HG03025 (cell line): ENCODE measurements at regions not wholly inside any gene's neighbourhood (a gene's known extent, or its start where the extent isn't known, plus 50 kb on each side); places are given as distances from the start of the nearest gene placed in this dataset.

Experiments used
- ATAC-seq: cut with Tn5 transposase; IDR thresholded peaks from one replicate; pipeline ENCODE4 v1.9.1; 2021; ENCODE audit warnings: mild to moderate bottlenecking, moderate library complexity; ENCODE audit not compliant: unreplicated experiment, low FRiP score

- ATAC-seq: no peak
Measured at GRCh38 chr17:69761767-69762321, 313.2 kb upstream of the KCNJ16 start.

- no peak for ATAC-seq
Measured at GRCh38 chr17:69762359-69762758, 312.7 kb upstream of the KCNJ16 start.

GRCh38 chr17:69762766-69763165 lies 312.3 kb upstream of the KCNJ16 start:
- no peak for ATAC-seq

- no peak for ATAC-seq
Measured at GRCh38 chr17:69763503-69763902, 311.5 kb upstream of the KCNJ16 start.

GRCh38 chr17:69764146-69764545 lies 310.9 kb upstream of the KCNJ16 start:
- ATAC-seq: no peak

GRCh38 chr17:69769050-69769449 lies 306.0 kb upstream of the KCNJ16 start:
- ATAC-seq: no peak

- no peak for ATAC-seq
Measured at GRCh38 chr17:69773081-69773480, 301.9 kb upstream of the KCNJ16 start.

- ATAC-seq: no peak
Measured at GRCh38 chr17:69779378-69780214, 295.4 kb upstream of the KCNJ16 start.

GRCh38 chr17:69783865-69784264 lies 291.2 kb upstream of the KCNJ16 start:
- no peak for ATAC-seq

- no peak for ATAC-seq
Measured at GRCh38 chr17:69788957-69789356, 286.1 kb upstream of the KCNJ16 start.

GRCh38 chr17:69796078-69796477 lies 278.9 kb upstream of the KCNJ16 start:
- no peak for ATAC-seq

GRCh38 chr17:69800870-69801269 lies 274.2 kb upstream of the KCNJ16 start:
- no peak for ATAC-seq

- ATAC-seq: no peak
Measured at GRCh38 chr17:69801368-69801767, 273.7 kb upstream of the KCNJ16 start.

GRCh38 chr17:69802045-69802740 lies 272.8 kb upstream of the KCNJ16 start:
- no peak for ATAC-seq

- no peak for ATAC-seq
Measured at GRCh38 chr17:69809331-69809730, 265.7 kb upstream of the KCNJ16 start.

GRCh38 chr17:69810326-69810965 lies 264.6 kb upstream of the KCNJ16 start:
- no peak for ATAC-seq

GRCh38 chr17:69812240-69812837 lies 262.7 kb upstream of the KCNJ16 start:
- no peak for ATAC-seq

GRCh38 chr17:69814031-69814430 lies 261.0 kb upstream of the KCNJ16 start:
- no peak for ATAC-seq

- no peak for ATAC-seq
Measured at GRCh38 chr17:69815406-69815805, 259.6 kb upstream of the KCNJ16 start.

GRCh38 chr17:69818467-69818866 lies 256.6 kb upstream of the KCNJ16 start:
- ATAC-seq: no peak
